T-cell (primary cell): ENCODE measurements at regions not wholly inside any gene's neighbourhood (a gene's known extent, or its start where the extent isn't known, plus 50 kb on each side); places are given as distances from the start of the nearest gene placed in this dataset.

Source experiments
- ATAC-seq, 4 experiments: fragments of 200-7000 bp in 3 of 4; fragments of 150-1000 bp in 1 of 4; cut with Tn5 transposase; replicated peaks in 1 of 4; 1 replicate in 3 of 4; 2 replicates in 1 of 4; pipeline ENCODE4 v1.10.0; 2021; ENCODE audit warnings: moderate library complexity in 3 of 4, mild to moderate bottlenecking in 2 of 4, moderate number of reproducible peaks in 1 of 4
- CTCF ChIA-PET, 2 donors: fragments of 300-600 bp; sonication (Branson Sonifier 250); formaldehyde crosslinking; loops; one replicate each; lab custom pipeline; 2022; ENCODE audit warnings: antibody characterized with exemption in 2 of 2; lab: Charles Lee
- POLR2A ChIA-PET, 2 donors: fragments of 300-600 bp; sonication (Branson Sonifier 250); formaldehyde crosslinking; loops; one replicate each; lab custom pipeline; 2022; ENCODE audit warnings: antibody characterized with exemption in 2 of 2; lab: Charles Lee
- DNase-seq, 35 experiments: peaks; one replicate each; pipeline versions ENCODE4 v3.0.0 to v3.0.0-alpha.2; 2013 to 2023
- H3K27ac ChIP-seq: one replicate; pipeline ENCODE4 v1.5.1; 2013; ENCODE audit warnings: low read length
- H3K27me3 ChIP-seq, 2 experiments: replicated peaks in 1 of 2; 1 replicate in 1 of 2; 2 replicates in 1 of 2; pipeline versions ENCODE4 v1.6.1 to v1.7.0; 2013; ENCODE audit warnings: low read length in 1 of 2, mixed read lengths in 1 of 2; ENCODE audit not compliant: control insufficient read depth in 2 of 2, insufficient read depth in 2 of 2; ENCODE audit errors: extremely low read depth in 1 of 2
- H3K36me3 ChIP-seq, 2 donors: 1 replicate in 1 of 2; 2 replicates in 1 of 2; pipeline versions ENCODE4 v1.6.1 to v1.7.0; 2013; ENCODE audit warnings: low read length in 1 of 2; ENCODE audit not compliant: control insufficient read depth in 2 of 2, insufficient read depth in 1 of 2; ENCODE audit errors: extremely low read depth in 1 of 2
- H3K4me1 ChIP-seq, 2 experiments: 1 replicate in 1 of 2; 2 replicates in 1 of 2; pipeline versions ENCODE4 v1.6.1 to v1.7.0; 2013; ENCODE audit warnings: low read length in 2 of 2, mixed read lengths in 1 of 2; ENCODE audit not compliant: insufficient read depth in 2 of 2, control insufficient read depth in 1 of 2; ENCODE audit errors: extremely low read depth in 1 of 2
- H3K4me3 ChIP-seq, 2 donors: 1 replicate in 1 of 2; 2 replicates in 1 of 2; pipeline versions ENCODE4 v1.5.1 to v1.7.0; 2013; ENCODE audit warnings: mild to moderate bottlenecking in 2 of 2, low read length in 1 of 2, moderate library complexity in 1 of 2; ENCODE audit not compliant: control insufficient read depth in 1 of 2; ENCODE audit errors: extremely low read depth in 1 of 2
- H3K9me3 ChIP-seq: 2 replicates; pipeline ENCODE4 v1.7.0; 2013
- H3K27ac Mint-ChIP-seq, 2 donors: one replicate each; pipeline ENCODE4 v1.8.0; 2020 to 2021; ENCODE audit warnings: mild to moderate bottlenecking in 2 of 2, mixed read lengths in 2 of 2
- H3K27me3 Mint-ChIP-seq, 2 donors: one replicate each; pipeline ENCODE4 v1.8.0; 2021 to 2022; ENCODE audit warnings: mixed read lengths in 2 of 2
- H3K36me3 Mint-ChIP-seq: one replicate; pipeline ENCODE4 v1.8.0; 2021; ENCODE audit warnings: mixed read lengths
- H3K4me1 Mint-ChIP-seq, 3 donors: one replicate each; pipeline ENCODE4 v1.8.0; 2020 to 2022; ENCODE audit warnings: mixed read lengths in 3 of 3, mild to moderate bottlenecking in 1 of 3
- H3K4me3 Mint-ChIP-seq, 3 donors: one replicate each; pipeline ENCODE4 v1.8.0; 2020 to 2022; ENCODE audit warnings: mild to moderate bottlenecking in 3 of 3, mixed read lengths in 3 of 3, moderate library complexity in 3 of 3
- H3K9me3 Mint-ChIP-seq, 3 donors: one replicate each; pipeline ENCODE4 v1.8.0; 2020 to 2022; ENCODE audit warnings: mixed read lengths in 3 of 3
- WGBS: methylation state at CpG from one replicate; pipeline ENCODE4 v1.1.5; 2013; ENCODE audit warnings: missing lambda C conversion rate; ENCODE audit not compliant: insufficient coverage; 5-methylcytosine and 5-hydroxymethylcytosine counted together

DNA sequence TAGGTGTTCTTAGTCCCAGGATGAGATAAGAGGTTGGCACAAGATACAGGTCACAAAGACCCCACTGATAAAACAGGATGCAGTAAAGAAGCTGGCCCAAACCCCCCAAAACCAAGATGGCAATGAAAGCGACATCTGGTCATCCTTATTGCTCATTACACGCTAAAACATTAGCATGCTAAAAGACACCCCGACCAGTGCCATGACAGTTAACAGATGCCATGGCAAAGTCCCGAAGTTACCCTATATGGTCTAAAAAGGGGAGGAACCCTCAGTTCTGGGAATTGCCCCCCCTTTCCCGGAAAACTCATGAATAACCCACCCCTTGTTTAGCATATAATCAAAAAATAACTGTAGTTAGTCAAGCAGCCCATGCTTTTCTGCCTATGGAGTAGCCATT is 251.1 kb downstream of the SLC4A3 start:
- WGBS, result 100% methylated on average over 1 of the region's 5 CpGs
- Mint-ChIP-seq H3K9me3 (peaks cover 0 to 3% (median 0%) of the 10 kb centered on the region in 3 donors), H3K27ac (no peak overlapping the region), H3K4me3 (no peak overlapping the region), H3K36me3 (no peaks in the 10 kb centered on the region), H3K4me1 (no peaks in the 10 kb centered on the region), H3K27me3 (no peaks in the 10 kb centered on the region)
- H3K4me1 ChIP-seq, result no peaks in the 10 kb centered on the region
- H3K27me3 ChIP-seq, result no peaks in the 10 kb centered on the region
- ChIA-PET POLR2A (no interaction called here), CTCF (no interaction called here)
- no peak for ATAC-seq
- no peaks in the 10 kb centered on the region for H3K36me3 ChIP-seq
- no peak overlapping the region for H3K4me3 ChIP-seq
- DNase-seq, result no peak
- no peak overlapping the region for H3K27ac ChIP-seq
- no peaks in the 10 kb centered on the region for H3K9me3 ChIP-seq

DNA sequence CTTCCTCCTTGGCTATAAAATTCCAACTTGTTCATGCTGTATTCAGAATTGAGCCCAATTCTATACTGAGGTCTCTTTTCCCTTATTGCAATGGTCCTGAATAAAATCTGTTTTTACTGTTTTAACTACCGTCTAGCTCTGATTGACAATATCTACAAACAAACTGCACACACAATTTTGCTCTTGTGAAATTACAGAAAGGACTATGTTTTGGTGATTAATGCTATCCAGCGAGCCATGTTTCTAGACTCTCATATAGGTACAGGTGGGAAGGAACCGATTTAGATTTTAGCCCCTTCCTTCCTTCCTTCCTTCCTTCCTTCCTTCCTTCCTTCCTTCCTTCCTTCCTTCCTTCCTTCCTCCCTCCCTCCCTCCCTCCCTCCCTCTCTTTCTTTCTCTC is 254.4 kb downstream of the SLC4A3 start:
- peaks cover 0 to 3% (median 0%) of the 10 kb centered on the region in 3 donors for H3K9me3 Mint-ChIP-seq
- POLR2A ChIA-PET, result no interaction called here

DNA sequence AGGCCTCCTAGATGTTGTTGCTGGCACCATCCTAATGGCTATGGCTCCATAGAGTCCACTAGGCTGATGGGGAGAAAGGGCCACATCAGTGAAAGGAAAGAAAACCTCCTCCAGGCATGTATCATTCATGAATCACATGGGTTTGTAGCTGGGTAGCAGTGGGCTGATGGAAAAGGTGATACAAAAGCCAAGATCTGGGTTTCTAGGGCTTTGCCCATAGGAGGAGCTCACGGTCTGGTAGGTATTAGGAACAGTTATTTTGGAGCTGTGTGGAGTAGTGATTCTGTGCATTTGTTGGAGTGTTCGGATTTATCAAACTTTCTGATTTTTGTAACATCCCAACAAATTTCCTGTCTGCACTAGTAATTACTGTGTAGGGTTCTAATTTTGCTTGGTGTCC is 259.2 kb downstream of the SLC4A3 start:
- no peaks in the 10 kb centered on the region for H3K9me3 Mint-ChIP-seq
- CTCF ChIA-PET, result interaction anchor here in 1 of 2 donors (0.7 kb wide), 1 partner anchor 66 kb away, joined by 3 read pairs; no protein-coding TSS in a partner anchor
- Histone ChIP-seq H3K9me3 (no peaks in the 10 kb centered on the region), H3K4me1 (no peaks in the 10 kb centered on the region), H3K4me3 (no peak overlapping the region), H3K27ac (no peak overlapping the region), H3K36me3 (no peaks in the 10 kb centered on the region), H3K27me3 (peaks cover 0 to 6% of the 10 kb centered on the region in 2 experiments)
- peaks cover 12 to 17% of the 10 kb centered on the region in 2 donors for H3K27me3 Mint-ChIP-seq
- H3K36me3 Mint-ChIP-seq, result no peaks in the 10 kb centered on the region
- DNase-seq, result no peak
- ATAC-seq, result no peak
- H3K4me3 Mint-ChIP-seq, result no peak overlapping the region
- no peak overlapping the region for H3K27ac Mint-ChIP-seq
- POLR2A ChIA-PET, result no interaction called here
- H3K4me1 Mint-ChIP-seq, result no peaks in the 10 kb centered on the region
- no CpG with 5 or more reads among the region's 2 CpGs for WGBS

More for the DNA sequence above, 254.4 kb downstream of the SLC4A3 start:
- no peak overlapping the region for H3K27ac ChIP-seq
- H3K27me3 ChIP-seq, result peaks cover 0 to 3% of the 10 kb centered on the region in 2 experiments
- Mint-ChIP-seq H3K27ac (no peak overlapping the region), H3K36me3 (no peaks in the 10 kb centered on the region), H3K4me1 (no peaks in the 10 kb centered on the region), H3K27me3 (peaks cover 7 to 17% of the 10 kb centered on the region in 2 donors), H3K4me3 (no peak overlapping the region)
- ATAC-seq (no peak), DNase-seq (no peak)
- no peaks in the 10 kb centered on the region for H3K36me3 ChIP-seq
- WGBS, result no CpG with 5 or more reads among the region's 3 CpGs
- H3K4me3 ChIP-seq, result no peak overlapping the region
- H3K4me1 ChIP-seq, result no peaks in the 10 kb centered on the region
- no peaks in the 10 kb centered on the region for H3K9me3 ChIP-seq
- CTCF ChIA-PET, result no interaction called here

DNA sequence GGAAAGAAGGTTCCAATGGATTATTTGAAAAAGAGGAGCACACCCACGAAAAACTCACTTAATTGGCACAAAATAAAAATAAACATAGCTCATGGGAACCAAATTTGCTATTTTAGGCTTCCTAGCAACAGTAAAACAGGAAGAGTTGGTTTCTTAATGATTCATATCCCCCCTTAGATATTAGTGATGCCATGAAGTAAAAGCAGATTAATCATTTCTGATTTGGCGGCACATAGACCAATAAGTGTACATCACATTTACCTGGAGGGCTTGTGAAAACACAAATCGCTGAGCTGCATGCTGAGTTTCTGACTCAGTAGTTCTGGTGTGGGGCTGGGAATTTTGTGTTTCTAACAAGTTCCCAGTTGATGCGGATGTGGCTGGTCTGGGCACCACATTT is 260.4 kb downstream of the SLC4A3 start:
- Mint-ChIP-seq H3K4me3 (no peak overlapping the region), H3K27ac (no peak overlapping the region), H3K27me3 (peaks cover 17% of the 10 kb centered on the region in 2 donors), H3K36me3 (no peaks in the 10 kb centered on the region), H3K9me3 (peaks cover 0 to 3% (median 0%) of the 10 kb centered on the region in 3 donors), H3K4me1 (no peaks in the 10 kb centered on the region)
- H3K36me3 ChIP-seq, result no peaks in the 10 kb centered on the region
- DNase-seq, result no peak
- ATAC-seq, result no peak
- no peaks in the 10 kb centered on the region for H3K4me1 ChIP-seq
- no peak overlapping the region for H3K27ac ChIP-seq
- 100% methylated on average over 1 of the region's 4 CpGs for WGBS
- CTCF ChIA-PET, result no interaction called here
- no peaks in the 10 kb centered on the region for H3K9me3 ChIP-seq
- H3K4me3 ChIP-seq, result no peak overlapping the region
- H3K27me3 ChIP-seq, result peaks cover 0 to 6% of the 10 kb centered on the region in 2 experiments
- POLR2A ChIA-PET, result no interaction called here

DNA sequence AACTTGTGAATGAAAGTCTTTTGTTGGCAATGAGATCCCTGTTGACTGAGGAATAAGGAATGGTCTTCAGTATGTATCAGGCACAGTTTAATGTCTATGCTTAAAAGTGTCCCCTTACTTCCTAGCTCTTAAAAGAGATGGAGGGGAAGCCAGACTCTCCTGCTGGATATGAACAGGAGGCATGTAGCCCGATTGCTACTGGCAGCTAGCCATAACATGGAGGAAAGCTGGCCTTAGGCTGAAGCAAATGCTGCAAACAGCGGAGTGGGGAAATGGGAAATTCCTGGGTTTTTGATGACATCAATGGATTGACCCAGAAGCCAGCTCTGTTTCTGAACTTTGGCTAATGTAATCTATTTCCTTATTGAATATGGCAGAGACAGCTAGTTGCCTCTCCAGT is 266.1 kb downstream of the SLC4A3 start:
- CTCF ChIA-PET, result no interaction called here
- POLR2A ChIA-PET, result no interaction called here
- Mint-ChIP-seq H3K4me1 (no peaks in the 10 kb centered on the region), H3K9me3 (peaks cover 0 to 5% (median 4%) of the 10 kb centered on the region in 3 donors), H3K36me3 (no peaks in the 10 kb centered on the region), H3K27ac (no peak overlapping the region), H3K27me3 (peaks cover 3 to 8% of the 10 kb centered on the region in 2 donors), H3K4me3 (no peak overlapping the region)
- DNase-seq (no peak), ATAC-seq (no peak)
- no peak overlapping the region for H3K4me3 ChIP-seq
- H3K4me1 ChIP-seq, result no peaks in the 10 kb centered on the region
- H3K27me3 ChIP-seq, result no peaks in the 10 kb centered on the region
- H3K27ac ChIP-seq, result no peak overlapping the region
- no peaks in the 10 kb centered on the region for H3K9me3 ChIP-seq
- 30% methylated on average over 2 of the region's 2 CpGs for WGBS
- no peaks in the 10 kb centered on the region for H3K36me3 ChIP-seq

DNA sequence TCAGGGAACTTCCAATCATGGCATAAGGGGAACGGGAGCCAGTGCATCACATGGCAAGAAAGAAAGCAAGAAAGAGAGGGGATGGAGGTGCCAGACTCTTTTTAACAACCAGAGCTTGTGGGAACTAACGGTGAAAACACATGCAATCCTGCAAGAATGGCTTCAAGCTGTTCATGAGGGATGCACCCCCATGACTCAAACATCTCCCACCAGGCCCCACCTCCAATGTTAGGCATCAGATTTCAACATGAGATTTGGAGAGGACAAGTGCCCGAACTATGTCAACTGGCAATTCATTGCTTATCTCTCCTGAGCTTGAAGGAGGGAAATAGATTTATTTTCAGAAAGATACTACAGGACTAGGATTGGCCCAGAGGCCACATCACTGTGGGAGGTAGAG is 270.0 kb downstream of the SLC4A3 start:
- ChIA-PET POLR2A (no interaction called here), CTCF (no interaction called here)
- peaks cover 0 to 5% (median 4%) of the 10 kb centered on the region in 3 donors for H3K9me3 Mint-ChIP-seq
- H3K27me3 Mint-ChIP-seq, result peaks cover 3 to 8% of the 10 kb centered on the region in 2 donors
- Histone ChIP-seq H3K4me1 (no peaks in the 10 kb centered on the region), H3K36me3 (no peaks in the 10 kb centered on the region), H3K27ac (no peak overlapping the region), H3K4me3 (no peak overlapping the region), H3K9me3 (no peaks in the 10 kb centered on the region), H3K27me3 (no peaks in the 10 kb centered on the region)
- no peaks in the 10 kb centered on the region for H3K4me1 Mint-ChIP-seq
- no peaks in the 10 kb centered on the region for H3K36me3 Mint-ChIP-seq
- no peak overlapping the region for H3K4me3 Mint-ChIP-seq
- ATAC-seq, result no peak
- 33% methylated on average over 1 of the region's 3 CpGs for WGBS
- no peak for DNase-seq
- H3K27ac Mint-ChIP-seq, result no peak overlapping the region

DNA sequence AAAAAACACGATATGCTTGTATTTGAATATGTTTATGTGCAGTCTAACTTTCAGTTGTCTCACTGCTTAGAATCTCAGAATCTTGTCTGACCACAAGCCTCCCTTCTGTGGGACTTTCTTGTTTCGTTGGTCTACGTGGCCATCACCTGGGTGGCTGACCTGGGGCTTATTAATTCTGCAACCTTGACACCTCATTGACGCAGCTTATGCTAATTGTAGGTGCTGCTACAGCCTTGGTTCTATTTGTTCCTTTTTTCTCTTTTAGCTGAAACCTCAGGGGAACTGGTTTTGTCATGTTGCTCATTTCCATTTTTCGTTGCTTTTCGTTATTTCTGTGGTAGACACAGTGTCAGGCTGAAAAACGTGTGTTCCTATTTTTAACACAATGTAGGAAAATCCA is 273.7 kb downstream of the SLC4A3 start:
- POLR2A ChIA-PET, result no interaction called here
- Histone ChIP-seq H3K4me3 (no peak overlapping the region), H3K27me3 (no peaks in the 10 kb centered on the region), H3K9me3 (no peaks in the 10 kb centered on the region), H3K27ac (no peak overlapping the region), H3K4me1 (no peaks in the 10 kb centered on the region), H3K36me3 (no peaks in the 10 kb centered on the region)
- CTCF ChIA-PET, result no interaction called here
- H3K36me3 Mint-ChIP-seq, result no peaks in the 10 kb centered on the region
- no peak overlapping the region for H3K27ac Mint-ChIP-seq
- H3K4me3 Mint-ChIP-seq, result no peak overlapping the region
- DNase-seq (no peak), ATAC-seq (no peak)
- peaks cover 0 to 4% of the 10 kb centered on the region in 2 donors for H3K27me3 Mint-ChIP-seq
- H3K4me1 Mint-ChIP-seq, result no peaks in the 10 kb centered on the region
- WGBS, result 48% methylated on average over 3 of the region's 7 CpGs
- no peaks in the 10 kb centered on the region for H3K9me3 Mint-ChIP-seq
